Mesendoderm (in vitro differentiated cells): ENCODE measurements at regions not wholly inside any gene's neighbourhood (a gene's known extent, or its start where the extent isn't known, plus 50 kb on each side); places are given as distances from the start of the nearest gene placed in this dataset.

Source experiments
- DNase-seq: peaks from one replicate; pipeline ENCODE4 v3.0.0; 2013
- H2AK5ac ChIP-seq: 2 replicates; pipeline ENCODE4 v1.6.1; 2013; ENCODE audit warnings: low read length, inconsistent platforms
- H2BK120ac ChIP-seq: 2 replicates; pipeline ENCODE4 v1.6.1; 2013; ENCODE audit warnings: low read depth, mild to moderate bottlenecking, low read length, moderate library complexity, mixed read lengths
- H2BK15ac ChIP-seq: replicated peaks from 2 replicates; pipeline ENCODE4 v1.6.1; 2013; ENCODE audit warnings: low read depth, mild to moderate bottlenecking, moderate library complexity
- H2BK5ac ChIP-seq: 2 replicates; pipeline ENCODE4 v1.6.1; 2013; ENCODE audit warnings: low read length, inconsistent platforms
- H3K18ac ChIP-seq: 2 replicates; pipeline ENCODE4 v1.6.1; 2013; ENCODE audit warnings: mild to moderate bottlenecking, low read length, mixed read lengths
- H3K23ac ChIP-seq: one replicate; pipeline ENCODE4 v1.6.1; 2013; ENCODE audit warnings: low read length
- H3K27ac ChIP-seq: 2 replicates; pipeline ENCODE4 v1.5.1; 2013; ENCODE audit warnings: low read depth, mild to moderate bottlenecking, inconsistent platforms, low read length, moderate library complexity
- H3K27me3 ChIP-seq: 2 replicates; pipeline ENCODE4 v1.6.1; 2013; ENCODE audit warnings: low read length, control low read depth, mild to moderate bottlenecking, inconsistent platforms; ENCODE audit not compliant: insufficient read depth, poor library complexity
- H3K36me3 ChIP-seq: 2 replicates; pipeline ENCODE4 v1.6.1; 2013; ENCODE audit warnings: low read length, inconsistent platforms; ENCODE audit not compliant: control insufficient read depth, insufficient read depth
- H3K4ac ChIP-seq: one replicate; pipeline ENCODE4 v1.6.1; 2013; ENCODE audit warnings: low read depth, mild to moderate bottlenecking, low read length, moderate library complexity
- H3K4me1 ChIP-seq: 2 replicates; pipeline ENCODE4 v1.6.1; 2013; ENCODE audit warnings: low read depth, low read length, inconsistent platforms; ENCODE audit not compliant: control insufficient read depth
- H3K4me2 ChIP-seq: 2 replicates; pipeline ENCODE4 v1.6.1; 2013; ENCODE audit warnings: low read length
- H3K4me3 ChIP-seq: 2 replicates; pipeline ENCODE4 v1.5.1; 2013; ENCODE audit warnings: mild to moderate bottlenecking, low read length
- H3K56ac ChIP-seq: one replicate; pipeline ENCODE4 v1.6.1; 2013; ENCODE audit warnings: low read length
- H3K79me1 ChIP-seq: 2 replicates; pipeline ENCODE4 v1.6.1; 2013; ENCODE audit warnings: low read length, inconsistent platforms
- H3K79me2 ChIP-seq: 2 replicates; pipeline ENCODE4 v1.6.1; 2013; ENCODE audit warnings: mild to moderate bottlenecking, low read length; ENCODE audit not compliant: control insufficient read depth, insufficient read depth
- H3K9ac ChIP-seq: 2 replicates; pipeline ENCODE4 v1.6.1; 2013; ENCODE audit warnings: low read length, inconsistent platforms
- H4K5ac ChIP-seq: one replicate; pipeline ENCODE4 v1.6.1; 2013; ENCODE audit warnings: low read length
- H4K8ac ChIP-seq: one replicate; pipeline ENCODE4 v1.6.1; 2013; ENCODE audit warnings: low read depth, mild to moderate bottlenecking, control low read depth, low read length, moderate library complexity
- WGBS: extraction: QIAGEN DNeasy Blood & Tissue Kit; methylation state at CpG from one replicate; pipeline ENCODE4 v1.1.7; 2013; ENCODE audit warnings: low lambda C conversion rate, missing lambda C conversion rate; ENCODE audit not compliant: insufficient coverage; ENCODE audit errors: extremely low coverage; 5-methylcytosine and 5-hydroxymethylcytosine counted together

DNA sequence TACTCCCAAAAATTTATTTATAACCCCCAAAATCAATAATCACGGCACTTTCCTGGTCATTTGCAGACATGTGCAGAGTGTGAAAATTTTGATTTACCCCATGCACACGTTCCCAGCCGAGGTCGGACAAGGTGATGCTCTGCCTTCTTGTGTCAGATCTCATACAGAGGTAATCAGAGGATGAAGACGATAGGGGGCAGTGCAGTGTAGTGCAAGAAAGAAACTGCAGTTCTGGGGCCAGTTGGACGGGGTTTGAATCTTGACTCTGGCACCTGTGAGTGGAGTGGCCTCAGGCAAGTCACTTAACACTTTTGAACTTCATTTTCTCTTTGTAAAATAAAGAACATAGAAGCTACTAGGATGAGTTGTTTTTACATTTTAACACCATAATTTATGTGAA is 88.4 kb downstream of the FRMPD3 start:
- no peaks in the 10 kb centered on the region for H3K4me1 ChIP-seq
- no peak overlapping the region for H2BK5ac ChIP-seq
- no peak overlapping the region for H3K18ac ChIP-seq
- no peak overlapping the region for H3K23ac ChIP-seq
- no peak overlapping the region for H3K27ac ChIP-seq
- H3K56ac ChIP-seq, result no peak overlapping the region
- H4K5ac ChIP-seq, result no peak overlapping the region
- no peak overlapping the region for H4K8ac ChIP-seq
- peak; percentile 67 for DNase-seq
- no peak overlapping the region for H2BK120ac ChIP-seq
- no peak overlapping the region for H2BK15ac ChIP-seq
- no peaks in the 10 kb centered on the region for H3K27me3 ChIP-seq
- H3K4ac ChIP-seq, result no peak overlapping the region
- no peak overlapping the region for H3K9ac ChIP-seq
- H3K4me3 ChIP-seq, result no peak overlapping the region
- no peak overlapping the region for H2AK5ac ChIP-seq
- no peak overlapping the region for H3K4me2 ChIP-seq
- no peaks in the 10 kb centered on the region for H3K36me3 ChIP-seq
- H3K79me2 ChIP-seq, result no peaks in the 10 kb centered on the region
- H3K79me1 ChIP-seq, result no peaks in the 10 kb centered on the region
- no CpG with 5 or more reads among the region's 6 CpGs for WGBS

DNA sequence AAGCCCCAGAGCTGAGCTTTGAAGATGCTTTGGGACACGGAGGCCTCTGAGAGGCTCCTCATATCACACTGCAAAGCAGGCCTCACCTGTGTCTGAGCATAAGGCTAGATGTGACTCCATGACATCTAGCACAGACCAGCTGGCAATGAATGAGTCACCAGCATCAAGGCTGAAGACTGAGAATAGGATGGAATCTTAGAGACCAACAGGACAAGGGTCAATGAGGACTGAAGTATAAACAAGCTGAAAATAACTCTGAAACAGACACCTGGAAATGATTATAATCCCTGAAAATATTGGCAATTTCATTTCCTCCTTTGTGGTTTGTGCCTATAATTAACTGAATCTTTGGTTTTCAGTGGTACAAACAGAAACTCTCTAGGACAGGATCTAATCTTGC is 87.1 kb upstream of the PRPS1 start:
- Histone ChIP-seq H3K56ac (no peak overlapping the region), H3K36me3 (no peaks in the 10 kb centered on the region), H4K5ac (no peak overlapping the region), H3K27me3 (no peaks in the 10 kb centered on the region), H3K4me3 (no peak overlapping the region), H3K18ac (no peak overlapping the region), H3K27ac (no peak overlapping the region), H3K79me1 (no peaks in the 10 kb centered on the region), H2BK5ac (no peak overlapping the region), H2BK120ac (no peak overlapping the region), H2AK5ac (no peak overlapping the region), H3K4ac (no peak overlapping the region), H3K4me1 (no peaks in the 10 kb centered on the region), H3K79me2 (no peaks in the 10 kb centered on the region), H2BK15ac (no peak overlapping the region), H3K9ac (no peak overlapping the region), H3K4me2 (no peak overlapping the region), H3K23ac (no peak overlapping the region), H4K8ac (no peak overlapping the region)
- no CpG with 5 or more reads among the region's 1 CpG for WGBS
- DNase-seq, result no peak

DNA sequence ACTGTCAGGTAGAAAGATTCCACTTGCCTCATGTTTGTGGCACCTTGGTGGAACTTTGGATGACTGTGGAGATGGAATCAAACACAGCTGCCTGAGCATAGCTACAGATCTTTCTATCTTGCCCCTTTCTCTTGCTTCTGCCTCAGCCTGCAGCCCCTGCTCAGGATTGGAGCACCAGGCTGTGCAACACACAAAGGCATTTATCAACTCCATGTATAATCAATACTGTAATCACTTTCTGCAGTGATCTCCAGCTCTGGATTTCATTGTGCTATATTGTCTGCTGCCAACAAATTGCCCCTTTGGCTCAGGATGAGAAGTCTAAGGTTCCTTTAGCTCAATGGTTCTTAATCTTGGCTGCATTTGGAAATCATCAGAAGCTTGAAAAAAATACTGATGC is 86.3 kb upstream of the PRPS1 start:
- Histone ChIP-seq H3K4ac (no peak overlapping the region), H3K36me3 (no peaks in the 10 kb centered on the region), H2BK5ac (no peak overlapping the region), H3K9ac (no peak overlapping the region), H3K23ac (no peak overlapping the region), H3K79me2 (no peaks in the 10 kb centered on the region), H3K4me2 (no peak overlapping the region), H3K27ac (no peak overlapping the region), H3K4me3 (no peak overlapping the region), H3K79me1 (no peaks in the 10 kb centered on the region), H4K5ac (no peak overlapping the region), H4K8ac (no peak overlapping the region), H3K27me3 (no peaks in the 10 kb centered on the region), H3K4me1 (no peaks in the 10 kb centered on the region), H3K56ac (no peak overlapping the region), H3K18ac (no peak overlapping the region), H2AK5ac (no peak overlapping the region), H2BK15ac (no peak overlapping the region), H2BK120ac (no peak overlapping the region)
- no peak for DNase-seq

DNA sequence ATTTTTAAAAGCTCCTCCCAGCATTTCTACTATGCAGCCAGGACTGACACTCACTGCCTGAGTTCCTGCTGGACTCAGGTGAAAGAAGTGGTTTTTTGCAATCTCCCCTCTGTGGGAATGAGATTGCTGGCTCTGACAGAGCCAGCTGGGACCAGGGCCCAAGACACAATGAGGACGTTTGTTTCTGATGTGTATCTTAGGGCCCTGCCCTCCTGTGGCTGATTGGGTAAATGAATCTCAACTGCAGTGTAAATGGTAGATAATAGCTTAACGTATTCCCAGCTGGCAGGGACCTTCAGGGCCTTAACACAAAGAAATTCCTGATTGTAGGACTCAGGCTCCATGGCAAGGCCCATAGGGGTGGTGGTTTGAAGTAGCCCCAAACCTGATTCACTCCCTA is 85.8 kb upstream of the PRPS1 start:
- WGBS, result no CpG with 5 or more reads among the region's 2 CpGs
- H2BK120ac ChIP-seq, result no peak overlapping the region
- H3K4me3 ChIP-seq, result no peak overlapping the region
- peak; percentile 72 for DNase-seq
- H4K8ac ChIP-seq, result no peak overlapping the region
- H3K9ac ChIP-seq, result no peak overlapping the region
- H3K27me3 ChIP-seq, result no peaks in the 10 kb centered on the region
- no peaks in the 10 kb centered on the region for H3K79me2 ChIP-seq
- no peak overlapping the region for H2BK15ac ChIP-seq
- H3K27ac ChIP-seq, result no peak overlapping the region
- H3K4ac ChIP-seq, result no peak overlapping the region
- H4K5ac ChIP-seq, result no peak overlapping the region
- H3K56ac ChIP-seq, result no peak overlapping the region
- H2BK5ac ChIP-seq, result no peak overlapping the region
- no peak overlapping the region for H3K23ac ChIP-seq
- H3K18ac ChIP-seq, result no peak overlapping the region
- no peaks in the 10 kb centered on the region for H3K79me1 ChIP-seq
- no peak overlapping the region for H2AK5ac ChIP-seq
- no peaks in the 10 kb centered on the region for H3K36me3 ChIP-seq
- no peaks in the 10 kb centered on the region for H3K4me1 ChIP-seq
- H3K4me2 ChIP-seq, result no peak overlapping the region

DNA sequence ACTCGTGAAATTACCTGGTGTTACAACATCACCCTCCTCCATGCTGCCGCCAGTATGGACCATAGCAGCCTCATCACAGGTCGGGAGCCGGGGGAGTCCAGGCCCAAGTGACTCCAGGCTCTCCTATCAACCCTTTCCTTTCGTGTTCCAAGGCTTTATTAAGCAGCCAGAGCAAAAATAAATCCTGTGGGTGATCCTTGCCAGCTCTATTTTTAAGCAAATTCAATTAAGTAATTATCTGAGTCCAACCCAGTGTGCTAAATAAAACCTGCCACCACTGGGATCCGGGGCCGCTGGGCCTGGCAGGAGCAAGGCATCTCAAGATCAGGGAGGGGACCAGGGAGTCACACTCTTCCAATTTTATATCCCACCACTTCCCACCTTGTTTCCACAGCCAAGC is 80.7 kb upstream of the PRPS1 start:
- Histone ChIP-seq H3K27me3 (no peaks in the 10 kb centered on the region), H4K8ac (no peak overlapping the region), H2AK5ac (no peak overlapping the region), H3K18ac (no peak overlapping the region), H3K23ac (no peak overlapping the region), H3K36me3 (no peaks in the 10 kb centered on the region), H3K79me2 (no peaks in the 10 kb centered on the region), H3K4me3 (no peak overlapping the region), H3K4me2 (no peak overlapping the region), H2BK120ac (no peak overlapping the region), H3K27ac (no peak overlapping the region), H4K5ac (no peak overlapping the region), H3K79me1 (no peaks in the 10 kb centered on the region), H3K9ac (no peak overlapping the region), H3K4ac (no peak overlapping the region), H3K4me1 (peaks cover 3% of the 10 kb centered on the region), H2BK5ac (no peak overlapping the region), H2BK15ac (no peak overlapping the region), H3K56ac (no peak overlapping the region)
- WGBS, result no CpG with 5 or more reads among the region's 7 CpGs
- DNase-seq, result no peak

DNA sequence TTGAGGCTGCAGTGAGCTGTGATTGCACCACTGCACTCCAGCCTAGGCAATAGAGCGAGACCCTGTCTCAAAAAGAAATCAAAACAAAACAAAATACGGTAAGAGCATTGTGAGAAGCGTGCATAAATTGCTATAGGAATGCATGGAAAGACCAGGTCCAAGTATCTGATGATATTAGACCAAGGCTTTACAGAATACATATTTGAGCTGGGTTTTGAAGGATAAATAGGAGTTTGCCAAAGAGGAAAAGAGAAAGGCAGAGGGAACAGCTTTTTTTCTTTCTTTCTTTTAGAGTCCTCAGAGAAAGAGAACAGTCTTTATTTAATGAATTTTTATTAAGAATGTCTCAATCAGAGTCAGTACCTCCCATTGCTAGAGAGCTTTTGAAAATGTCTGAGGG is 79.5 kb upstream of the PRPS1 start:
- H3K79me1 ChIP-seq, result no peaks in the 10 kb centered on the region
- no peaks in the 10 kb centered on the region for H3K79me2 ChIP-seq
- no peak overlapping the region for H3K18ac ChIP-seq
- whole genome bisulfite sequencing, result no CpG with 5 or more reads among the region's 3 CpGs
- H3K56ac ChIP-seq, result no peak overlapping the region
- H2BK120ac ChIP-seq, result no peak overlapping the region
- H4K8ac ChIP-seq, result no peak overlapping the region
- no peaks in the 10 kb centered on the region for H3K27me3 ChIP-seq
- no peak overlapping the region for H2BK15ac ChIP-seq
- no peak overlapping the region for H3K4ac ChIP-seq
- H2AK5ac ChIP-seq, result no peak overlapping the region
- no peaks in the 10 kb centered on the region for H3K36me3 ChIP-seq
- no peak overlapping the region for H3K4me3 ChIP-seq
- H3K4me2 ChIP-seq, result no peak overlapping the region
- H3K27ac ChIP-seq, result no peak overlapping the region
- H3K23ac ChIP-seq, result no peak overlapping the region
- no peak overlapping the region for H4K5ac ChIP-seq
- no peak overlapping the region for H2BK5ac ChIP-seq
- H3K4me1 ChIP-seq, result peaks cover 3% of the 10 kb centered on the region
- no peak for DNase-seq
- no peak overlapping the region for H3K9ac ChIP-seq
